IMR-90 (cell line): ENCODE measurements at regions not wholly inside any gene's neighbourhood (a gene's known extent, or its start where the extent isn't known, plus 50 kb on each side); places are given as distances from the start of the nearest gene placed in this dataset.

Experiments used
- ATAC-seq: fragments of 200-7000 bp; cut with Tn5 transposase; 2 replicates; pipeline ENCODE4 v1.9.1; 2020; ENCODE audit warnings: low read depth, mild to moderate bottlenecking, moderate library complexity
- BruUV-seq: library from RNA; stranded (reverse); fragments of 400-500 nt; replicated peaks from 2 replicates; lab custom pipeline; 2021; lab: Mats Ljungman, UMichigan
- CTCF ChIA-PET: fragments of 300-600 bp; formaldehyde crosslinking; extraction: SDS; loops from one replicate; lab custom pipeline; 2021; ENCODE audit warnings: antibody characterized with exemption; lab: Yijun Ruan, JAX
- POLR2A ChIA-PET: fragments of 300-600 bp; sonication (Branson Sonifier 250); formaldehyde crosslinking; loops from one replicate; lab custom pipeline; 2022; ENCODE audit warnings: antibody characterized with exemption; ENCODE audit not compliant: unreplicated experiment; lab: Charles Lee
- DNase-seq: peaks from one replicate; pipeline ENCODE4 v3.0.0; 2013
- H2AFZ ChIP-seq: replicated peaks from 2 replicates; pipeline ENCODE3; 2013; ENCODE audit warnings: low read length, mild to moderate bottlenecking; ENCODE audit not compliant: poor library complexity
- H2AK5ac ChIP-seq: 2 replicates; pipeline ENCODE4 v1.6.1; 2013; ENCODE audit warnings: low read depth, low read length, inconsistent platforms
- H2AK9ac ChIP-seq: replicated peaks from 2 replicates; pipeline ENCODE3; 2013; ENCODE audit warnings: mild to moderate bottlenecking, low read depth, low read length, moderate library complexity; ENCODE audit not compliant: poor library complexity
- H2BK120ac ChIP-seq: 2 replicates; pipeline ENCODE4 v1.6.1; 2013; ENCODE audit warnings: low read depth, low read length, inconsistent platforms
- H2BK15ac ChIP-seq: 3 replicates; pipeline ENCODE4 v1.6.1; 2013; ENCODE audit warnings: low read depth, low read length, inconsistent platforms
- H2BK20ac ChIP-seq: 2 replicates; pipeline ENCODE4 v1.6.1; 2013; ENCODE audit warnings: low read depth, mild to moderate bottlenecking, inconsistent platforms, low read length, moderate library complexity
- H2BK5ac ChIP-seq: 2 replicates; pipeline ENCODE4 v1.6.1; 2013; ENCODE audit warnings: mild to moderate bottlenecking, low read depth, low read length, inconsistent platforms; ENCODE audit not compliant: poor library complexity, severe bottlenecking
- H3K14ac ChIP-seq: replicated peaks from 2 replicates; pipeline ENCODE4 v1.6.1; 2013; ENCODE audit warnings: low read depth, low read length, inconsistent platforms
- H3K18ac ChIP-seq: 2 replicates; pipeline ENCODE4 v1.6.1; 2013; ENCODE audit warnings: low read depth, low read length, control low read depth
- H3K23ac ChIP-seq: 2 replicates; pipeline ENCODE4 v1.6.1; 2013; ENCODE audit warnings: low read depth, low read length, inconsistent platforms
- H3K27ac ChIP-seq: 2 replicates; pipeline ENCODE4 v1.5.1; 2013; ENCODE audit warnings: mild to moderate bottlenecking, control low read depth, low read length; ENCODE audit not compliant: insufficient read depth
- H3K27me3 ChIP-seq: 2 replicates; pipeline ENCODE4 v1.6.1; 2013; ENCODE audit warnings: low read length; ENCODE audit not compliant: control insufficient read depth, insufficient read depth
- H3K36me3 ChIP-seq: 2 replicates; pipeline ENCODE4 v1.6.1; 2013; ENCODE audit warnings: low read length, mixed read lengths; ENCODE audit not compliant: control insufficient read depth, insufficient read depth
- H3K4ac ChIP-seq: 2 replicates; pipeline ENCODE4 v1.6.1; 2013; ENCODE audit warnings: low read depth, low read length, inconsistent platforms
- H3K4me1 ChIP-seq: 2 replicates; pipeline ENCODE4 v1.6.1; 2013; ENCODE audit warnings: low read length, mixed read lengths; ENCODE audit not compliant: control insufficient read depth, insufficient read depth
- H3K4me2 ChIP-seq: 2 replicates; pipeline ENCODE4 v1.6.1; 2013; ENCODE audit warnings: low read depth, mild to moderate bottlenecking, control low read depth, low read length, moderate library complexity
- H3K4me3 ChIP-seq: 2 replicates; pipeline ENCODE4 v1.5.1; 2013; ENCODE audit warnings: low read depth, mild to moderate bottlenecking, control low read depth, low read length, moderate library complexity; ENCODE audit not compliant: insufficient read depth
- H3K56ac ChIP-seq: 2 replicates; pipeline ENCODE4 v1.6.1; 2013; ENCODE audit warnings: low read length, inconsistent platforms; ENCODE audit not compliant: insufficient read depth; ENCODE audit errors: extremely low read depth
- H3K79me1 ChIP-seq, 2 experiments: 2 replicates each; pipeline ENCODE4 v1.6.1; 2013; ENCODE audit warnings: low read length in 2 of 2, inconsistent platforms in 1 of 2, low read depth in 1 of 2
- H3K9ac ChIP-seq: 2 replicates; pipeline ENCODE4 v1.6.1; 2013; ENCODE audit warnings: low read depth, low read length, control low read depth
- H3K9me1 ChIP-seq: 2 replicates; pipeline ENCODE4 v1.6.1; 2013; ENCODE audit warnings: low read length, inconsistent platforms; ENCODE audit not compliant: insufficient read depth
- H3K9me3 ChIP-seq: 2 replicates; pipeline ENCODE4 v1.6.1; 2013; ENCODE audit warnings: low read length; ENCODE audit not compliant: control insufficient read depth, insufficient read depth
- H4K20me1 ChIP-seq: 2 replicates; pipeline ENCODE4 v1.6.1; 2013; ENCODE audit warnings: low read length, inconsistent platforms; ENCODE audit not compliant: insufficient read depth
- H4K5ac ChIP-seq: 2 replicates; pipeline ENCODE4 v1.6.1; 2013; ENCODE audit warnings: mild to moderate bottlenecking, low read depth, low read length, control low read depth
- H4K8ac ChIP-seq, 2 experiments: 2 replicates each; pipeline ENCODE4 v1.6.1; 2013; ENCODE audit warnings: low read depth in 2 of 2, low read length in 2 of 2, control low read depth in 1 of 2, inconsistent platforms in 1 of 2
- H4K91ac ChIP-seq: 2 replicates; pipeline ENCODE4 v1.6.1; 2013; ENCODE audit warnings: low read depth, low read length, inconsistent platforms; ENCODE audit not compliant: insufficient read depth
- BHLHE40 ChIP-seq: fragments of 150-350 bp; IDR thresholded peaks from 2 replicates; pipeline ENCODE4 v1.6.1; 2016; ENCODE audit warnings: mild to moderate bottlenecking, low read depth, low read length
- CEBPB ChIP-seq: IDR thresholded peaks from 2 replicates; pipeline ENCODE4 v1.6.1; 2012; ENCODE audit warnings: low read depth, low read length, improper control_type of control experiment
- CHD1 ChIP-seq: IDR thresholded peaks from 2 replicates; pipeline ENCODE4 v1.6.1; 2012; ENCODE audit warnings: low read depth, low read length, improper control_type of control experiment
- FOS ChIP-seq: fragments of 150-350 bp; IDR thresholded peaks from 2 replicates; pipeline ENCODE4 v1.6.1; 2016; ENCODE audit warnings: low read depth, low read length
- MAFK ChIP-seq: IDR thresholded peaks from 2 replicates; pipeline ENCODE4 v1.6.1; 2012; ENCODE audit warnings: low read depth, low read length, improper control_type of control experiment
- MAZ ChIP-seq: IDR thresholded peaks from 2 replicates; pipeline ENCODE4 v1.6.1; 2012; ENCODE audit warnings: low read depth, mild to moderate bottlenecking, low read length, improper control_type of control experiment, moderate library complexity, borderline replicate concordance
- MXI1 ChIP-seq: IDR thresholded peaks from 2 replicates; pipeline ENCODE4 v1.6.1; 2012; ENCODE audit warnings: low read depth, mild to moderate bottlenecking, low read length, moderate library complexity, borderline replicate concordance
- NFE2L2 ChIP-seq: fragments of 150-350 bp; IDR thresholded peaks from 2 replicates; pipeline ENCODE4 v1.6.1; 2016; ENCODE audit warnings: low read depth, mild to moderate bottlenecking, low read length
- POLR2A ChIP-seq: IDR thresholded peaks from 2 replicates; pipeline ENCODE4 v1.6.1; 2012; ENCODE audit warnings: mild to moderate bottlenecking, low read depth, low read length
- RAD21 ChIP-seq: IDR thresholded peaks from 2 replicates; pipeline ENCODE4 v1.6.1; 2012; ENCODE audit warnings: low read length, improper control_type of control experiment
- RCOR1 ChIP-seq: IDR thresholded peaks from 2 replicates; pipeline ENCODE4 v1.6.1; 2012; ENCODE audit warnings: mild to moderate bottlenecking, low read length, improper control_type of control experiment; ENCODE audit not compliant: insufficient replicate concordance
- RFX5 ChIP-seq: IDR thresholded peaks from 2 replicates; pipeline ENCODE4 v1.8.0; 2012; ENCODE audit warnings: low read depth, mild to moderate bottlenecking, low read length, moderate library complexity
- SMC3 ChIP-seq: fragments of 150-350 bp; IDR thresholded peaks from 2 replicates; pipeline ENCODE4 v1.6.1; 2016; ENCODE audit warnings: low read depth, mild to moderate bottlenecking, antibody characterized with exemption, low read length, moderate library complexity
- WGBS, 2 experiments: methylation state at CpG; one replicate each; pipeline versions ENCODE4 v1.1.5 to v1.1.7; 2013; ENCODE audit warnings: missing lambda C conversion rate in 2 of 2; ENCODE audit not compliant: insufficient read length in 1 of 2; ENCODE audit errors: extremely low coverage in 2 of 2; 5-methylcytosine and 5-hydroxymethylcytosine counted together
- dilution Hi-C: fragments of 300-500 bp; cut with HindIII; formaldehyde crosslinking; loops from one replicate; pipeline ENCODE4 v1.14.3; 2018; ENCODE audit warnings: low sequenced_read_pairs; ENCODE audit not compliant: unreplicated experiment
- in situ Hi-C: fragments of 300-500 bp; cut with MboI; formaldehyde crosslinking; loops from 3 replicates; pipeline ENCODE4 v1.14.3; 2019; ENCODE audit warnings: low sequenced_read_pairs, inconsistent platforms, mixed read lengths
- intact Hi-C: fragments of 100-400 bp; cut with micrococcal nuclease; formaldehyde crosslinking; loops from 2 replicates; pipeline ENCODE4 v1.10.0; 2022
- TF ChIP-seq, protein P1 (sequence below): fragments of 150-350 bp; IDR thresholded peaks from 2 replicates; pipeline ENCODE4 v1.6.1; 2017; ENCODE audit warnings: mild to moderate bottlenecking, antibody characterized with exemption, low read length, low read depth
- TF ChIP-seq, protein P2 (sequence below): fragments of 150-350 bp; IDR thresholded peaks from 2 replicates; pipeline ENCODE4 v1.6.1; 2016; ENCODE audit warnings: low read depth, mild to moderate bottlenecking, low read length, moderate library complexity, borderline replicate concordance
- TF ChIP-seq, protein P3 (sequence below): conservative IDR thresholded peaks from 2 replicates; pipeline ENCODE4 v1.5.1; 2012; ENCODE audit warnings: mild to moderate bottlenecking, low read depth, low read length, improper control_type of control experiment

DNA sequence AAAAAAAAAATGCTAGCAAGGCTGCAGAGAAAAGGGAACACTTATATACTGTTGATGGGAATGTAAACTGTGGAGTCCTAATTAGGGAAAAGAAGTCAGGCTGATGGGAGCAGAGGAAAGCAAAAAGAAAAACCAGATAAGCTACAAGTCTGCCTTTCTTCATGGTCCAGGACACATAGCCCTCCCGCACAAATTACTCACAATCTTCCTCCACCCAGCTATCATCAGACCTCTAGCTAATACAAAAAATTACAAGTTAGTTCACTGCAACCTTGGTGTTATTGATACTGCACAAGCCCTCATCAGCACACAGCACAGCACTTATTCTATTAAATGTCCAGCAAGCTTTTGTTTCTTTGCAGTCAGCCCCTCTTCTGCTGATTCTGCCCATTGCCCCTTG lies 186.0 kb upstream of the ADRA1B start:
- H3K36me3 ChIP-seq: no peaks in the 10 kb centered on the region
- ChIA-PET POLR2A (no interaction called here), CTCF (no interaction called here)
- no peaks in the 10 kb centered on the region for H3K79me1 ChIP-seq
- ATAC-seq (no peak), DNase-seq (no peak)
- H2BK20ac ChIP-seq: no peak overlapping the region
- H4K5ac ChIP-seq: no peak overlapping the region
- H2BK15ac ChIP-seq: no peak overlapping the region
- H3K9me1 ChIP-seq: no peaks in the 10 kb centered on the region
- no peaks in the 10 kb centered on the region for H3K4me1 ChIP-seq
- H3K27me3 ChIP-seq: peaks cover 24% of the 10 kb centered on the region
- WGBS, 2 experiments: 80% methylated on average over 1 of the region's 1 CpG; no CpG with 5 or more reads in 1 of the 2 experiments
- intact Hi-C loops: no loop called here
- H4K20me1 ChIP-seq: no peaks in the 10 kb centered on the region
- H2AK9ac ChIP-seq: no peak overlapping the region
- no peak overlapping the region for H3K4me3 ChIP-seq
- H3K4me2 ChIP-seq: no peak overlapping the region
- TF ChIP-seq MAFK: no peak
- TF ChIP-seq POLR2A: no peak
- TF ChIP-seq CEBPB: no peak
- no peak for TF ChIP-seq RCOR1
- no peak for TF ChIP-seq FOS
- no peak for TF ChIP-seq MXI1
- TF ChIP-seq RFX5: no peak
- no peak for TF ChIP-seq SMC3
- TF ChIP-seq, protein P1, sequence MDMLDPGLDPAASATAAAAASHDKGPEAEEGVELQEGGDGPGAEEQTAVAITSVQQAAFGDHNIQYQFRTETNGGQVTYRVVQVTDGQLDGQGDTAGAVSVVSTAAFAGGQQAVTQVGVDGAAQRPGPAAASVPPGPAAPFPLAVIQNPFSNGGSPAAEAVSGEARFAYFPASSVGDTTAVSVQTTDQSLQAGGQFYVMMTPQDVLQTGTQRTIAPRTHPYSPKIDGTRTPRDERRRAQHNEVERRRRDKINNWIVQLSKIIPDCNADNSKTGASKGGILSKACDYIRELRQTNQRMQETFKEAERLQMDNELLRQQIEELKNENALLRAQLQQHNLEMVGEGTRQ: no peak
- no peak for TF ChIP-seq BHLHE40
- TF ChIP-seq NFE2L2: no peak
- no peak for TF ChIP-seq CHD1
- TF ChIP-seq MAZ: no peak
- TF ChIP-seq, protein P2, sequence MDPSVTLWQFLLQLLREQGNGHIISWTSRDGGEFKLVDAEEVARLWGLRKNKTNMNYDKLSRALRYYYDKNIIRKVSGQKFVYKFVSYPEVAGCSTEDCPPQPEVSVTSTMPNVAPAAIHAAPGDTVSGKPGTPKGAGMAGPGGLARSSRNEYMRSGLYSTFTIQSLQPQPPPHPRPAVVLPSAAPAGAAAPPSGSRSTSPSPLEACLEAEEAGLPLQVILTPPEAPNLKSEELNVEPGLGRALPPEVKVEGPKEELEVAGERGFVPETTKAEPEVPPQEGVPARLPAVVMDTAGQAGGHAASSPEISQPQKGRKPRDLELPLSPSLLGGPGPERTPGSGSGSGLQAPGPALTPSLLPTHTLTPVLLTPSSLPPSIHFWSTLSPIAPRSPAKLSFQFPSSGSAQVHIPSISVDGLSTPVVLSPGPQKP: no peak
- TF ChIP-seq, protein P3, sequence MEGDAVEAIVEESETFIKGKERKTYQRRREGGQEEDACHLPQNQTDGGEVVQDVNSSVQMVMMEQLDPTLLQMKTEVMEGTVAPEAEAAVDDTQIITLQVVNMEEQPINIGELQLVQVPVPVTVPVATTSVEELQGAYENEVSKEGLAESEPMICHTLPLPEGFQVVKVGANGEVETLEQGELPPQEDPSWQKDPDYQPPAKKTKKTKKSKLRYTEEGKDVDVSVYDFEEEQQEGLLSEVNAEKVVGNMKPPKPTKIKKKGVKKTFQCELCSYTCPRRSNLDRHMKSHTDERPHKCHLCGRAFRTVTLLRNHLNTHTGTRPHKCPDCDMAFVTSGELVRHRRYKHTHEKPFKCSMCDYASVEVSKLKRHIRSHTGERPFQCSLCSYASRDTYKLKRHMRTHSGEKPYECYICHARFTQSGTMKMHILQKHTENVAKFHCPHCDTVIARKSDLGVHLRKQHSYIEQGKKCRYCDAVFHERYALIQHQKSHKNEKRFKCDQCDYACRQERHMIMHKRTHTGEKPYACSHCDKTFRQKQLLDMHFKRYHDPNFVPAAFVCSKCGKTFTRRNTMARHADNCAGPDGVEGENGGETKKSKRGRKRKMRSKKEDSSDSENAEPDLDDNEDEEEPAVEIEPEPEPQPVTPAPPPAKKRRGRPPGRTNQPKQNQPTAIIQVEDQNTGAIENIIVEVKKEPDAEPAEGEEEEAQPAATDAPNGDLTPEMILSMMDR: no peak
- no peak for TF ChIP-seq RAD21
- in situ Hi-C loops: no loop called here
- no peak overlapping the region for H2BK5ac ChIP-seq
- no peak overlapping the region for H2AFZ ChIP-seq
- H4K91ac ChIP-seq: no peak overlapping the region
- H3K23ac ChIP-seq: no peak overlapping the region
- H3K9me3 ChIP-seq: no peaks in the 10 kb centered on the region; the same call in 1 of the 2 replicates
- no peak overlapping the region for H3K56ac ChIP-seq
- BruUV-seq: no TSS peak
- H3K18ac ChIP-seq: no peak overlapping the region
- no peak overlapping the region for H2BK120ac ChIP-seq
- no peak overlapping the region for H3K14ac ChIP-seq
- H2AK5ac ChIP-seq: no peak overlapping the region
- dilution Hi-C loops: no loop called here
- no peak overlapping the region for H4K8ac ChIP-seq
- H3K27ac ChIP-seq: no peak overlapping the region
- H3K4ac ChIP-seq: no peak overlapping the region
- no peak overlapping the region for H3K9ac ChIP-seq
